ENCODE measurements at regions not wholly inside any gene's neighbourhood (a gene's known extent, or its start where the extent isn't known, plus 50 kb on each side); places are given as distances from the start of the nearest gene placed in this dataset.

GRCh38 chr6:132244744-132245143 lies 156.5 kb downstream of the MOXD1 start:
- TF ChIP-seq ATF4 (CRISPR knock-in tag; IDR thresholded peaks at IDR 0.05) (no peak), TIGD3 (CRISPR knock-in tag; IDR thresholded peaks at IDR 0.05; ENCODE audit: borderline replicate concordance) (no peak), MAFF (IDR thresholded peaks at IDR 0.05; ENCODE audit: low read depth, low read length) (peak; percentile 92), MAFK (conservative IDR thresholded peaks at IDR 0.05 in 1 of 2, IDR thresholded peaks at IDR 0.05 in 1 of 2; ENCODE audit: low read length in 2 of 2) (peak; percentile 91 to 95)

GRCh38 chr6:132236744-132237143 lies 164.5 kb downstream of the MOXD1 start:
- Histone ChIP-seq H3K9me3 (ENCODE audit: low read length) (no peaks in the 10 kb centered on the region), H3K79me2 (ENCODE audit: insufficient read depth, low read length) (no peaks in the 10 kb centered on the region), H4K20me1 (ENCODE audit: insufficient read depth, low read length) (no peaks in the 10 kb centered on the region), H3K9ac (ENCODE audit: insufficient read depth, low read depth, low read length) (no peak overlapping the region), H3K36me3 (replicated peaks in 1 of 2; ENCODE audit: control insufficient read depth in 1 of 2, insufficient read depth in 2 of 2, low read length in 2 of 2) (no peaks in the 10 kb centered on the region), H3K4me3 (replicated peaks in 1 of 3; ENCODE audit: insufficient read depth in 1 of 3, low read depth in 2 of 3, low read length in 3 of 3) (no peak overlapping the region), H3K27ac (ENCODE audit: extremely low read length, insufficient read depth, low read length) (no peak overlapping the region), H3K4me2 (ENCODE audit: low read depth, low read length) (no peak overlapping the region), H3K27me3 (ENCODE audit: control insufficient read depth in 1 of 2, insufficient read depth in 2 of 2, low read length in 2 of 2) (no peaks in the 10 kb centered on the region), H2AFZ (ENCODE audit: low read length) (no peak overlapping the region), H3K4me1 (ENCODE audit: insufficient read depth, low read length) (no peaks in the 10 kb centered on the region)
- in situ Hi-C loops (cut with HindIII; ENCODE audit: extremely low pct_ligation_motif_present, low pct_unique_long_range_greater_than_20kb) (no loop called here), intact Hi-C loops (cut with micrococcal nuclease; ENCODE audit: unreplicated experiment) (no loop called here)
- ChIA-PET POLR2A (no interaction called here), CTCF (ENCODE audit: low intra/inter-chr PET ratio, low total read pairs) (no interaction called here)
- FAIRE-seq: no peak
- no TSS peak for BruUV-seq (replicated peaks)
- DNase-seq (ENCODE audit: low spot score): no peak
- 0% methylated on average over 3 of the region's 3 CpGs for WGBS (ENCODE audit: low lambda C conversion rate)
- no peak for ATAC-seq
- TF ChIP-seq KLF9 (CRISPR knock-in tag; IDR thresholded peaks at IDR 0.05; ENCODE audit: low read depth) (no peak), ZFP41 (CRISPR knock-in tag; IDR thresholded peaks at IDR 0.05; ENCODE audit: borderline replicate concordance) (no peak), SAP130 (CRISPR knock-in tag; IDR thresholded peaks at IDR 0.05; ENCODE audit: low read depth) (no peak), SRSF9 (IDR thresholded peaks at IDR 0.05; ENCODE audit: borderline replicate concordance, insufficient read depth, low read depth, low read length, poor library complexity, severe bottlenecking) (no peak)

More at GRCh38 chr6:132244744-132245143, 156.5 kb downstream of the MOXD1 start:
- 16% methylated on average over 3 of the region's 3 CpGs for WGBS (ENCODE audit: low lambda C conversion rate)
- Histone ChIP-seq H4K20me1 (ENCODE audit: insufficient read depth, low read length) (no peaks in the 10 kb centered on the region), H3K36me3 (replicated peaks in 1 of 2; ENCODE audit: control insufficient read depth in 1 of 2, insufficient read depth in 2 of 2, low read length in 2 of 2) (no peaks in the 10 kb centered on the region), H2AFZ (ENCODE audit: low read length) (no peak overlapping the region), H3K27ac (ENCODE audit: extremely low read length, insufficient read depth, low read length) (no peak overlapping the region), H3K9ac (ENCODE audit: insufficient read depth, low read depth, low read length) (no peak overlapping the region), H3K9me3 (ENCODE audit: low read length) (no peaks in the 10 kb centered on the region), H3K4me3 (replicated peaks in 1 of 3; ENCODE audit: insufficient read depth in 1 of 3, low read depth in 2 of 3, low read length in 3 of 3) (no peak overlapping the region), H3K4me1 (ENCODE audit: insufficient read depth, low read length) (no peaks in the 10 kb centered on the region), H3K4me2 (ENCODE audit: low read depth, low read length) (no peak overlapping the region), H3K27me3 (ENCODE audit: control insufficient read depth in 1 of 2, insufficient read depth in 2 of 2, low read length in 2 of 2) (peaks cover 0 to 11% of the 10 kb centered on the region in 2 experiments; a peak in 1 of 5 replicates), H3K79me2 (ENCODE audit: insufficient read depth, low read length) (no peaks in the 10 kb centered on the region)
- BruUV-seq (replicated peaks): no TSS peak
- intact Hi-C loops (cut with micrococcal nuclease; ENCODE audit: unreplicated experiment) (no loop called here), in situ Hi-C loops (cut with HindIII; ENCODE audit: extremely low pct_ligation_motif_present, low pct_unique_long_range_greater_than_20kb) (no loop called here)
- ChIA-PET POLR2A (no interaction called here), CTCF (ENCODE audit: low intra/inter-chr PET ratio, low total read pairs) (no interaction called here)
- DNase-seq (ENCODE audit: low spot score) (no peak), FAIRE-seq (no peak), ATAC-seq (no peak)

All from HepG2 (cell line).